K562 (cell line): ENCODE measurements at regions not wholly inside any gene's neighbourhood (a gene's known extent, or its start where the extent isn't known, plus 50 kb on each side); places are given as distances from the start of the nearest gene placed in this dataset.

Source experiments
- CEBPG ChIP-seq, 3 experiments: fragments of 200-800 bp in 1 of 3; sonication (Bioruptor generic) in 1 of 3; sonication (generic) in 1 of 3; formaldehyde crosslinking in 1 of 3; IDR thresholded peaks in 2 of 3; conservative IDR thresholded peaks in 1 of 3; 2 replicates each; pipeline versions ENCODE4 v1.6.1 to v1.8.0; 2016 to 2022; ENCODE audit warnings: missing compliant biosample characterization in 2 of 3, missing genetic modification characterization in 2 of 3, mild to moderate bottlenecking in 1 of 3, missing genetic modification reagents in 1 of 3
- CHD7 ChIP-seq: fragments of 200-600 bp; sonication (generic); IDR thresholded peaks from one replicate; pipeline ENCODE4 v1.6.1; 2012; ENCODE audit warnings: mild to moderate bottlenecking, low read depth, low read length, inconsistent platforms
- EZH2 ChIP-seq: IDR thresholded peaks from 2 replicates; pipeline ENCODE4 v1.6.1; 2012; ENCODE audit warnings: low read depth, mild to moderate bottlenecking, inconsistent platforms, low read length, borderline replicate concordance
- GATA2 ChIP-seq: sonication (generic); formaldehyde crosslinking; IDR thresholded peaks from 2 replicates; pipeline ENCODE4 v1.4.0; 2020; ENCODE audit warnings: mild to moderate bottlenecking, missing genetic modification reagents
- HDGF ChIP-seq: fragments of 450-650 bp; IDR thresholded peaks from 2 replicates; pipeline ENCODE4 v1.6.1; 2016
- NFIC ChIP-seq: fragments of 450-650 bp; IDR thresholded peaks from 2 replicates; pipeline ENCODE4 v1.6.1; 2017; ENCODE audit warnings: mild to moderate bottlenecking, inconsistent platforms
- NR1H2 ChIP-seq: sonication (generic); formaldehyde crosslinking; IDR thresholded peaks from 2 replicates; pipeline ENCODE4 v1.4.0; 2020; ENCODE audit warnings: mild to moderate bottlenecking, missing genetic modification reagents
- RBM25 ChIP-seq: fragments of 200-400 bp; formaldehyde crosslinking; IDR thresholded peaks from 2 replicates; pipeline ENCODE4 v1.6.1; 2018; ENCODE audit warnings: low read length, low read depth, moderate library complexity; ENCODE audit not compliant: severe bottlenecking
- SAFB ChIP-seq: fragments of 200-400 bp; formaldehyde crosslinking; IDR thresholded peaks from 2 replicates; pipeline ENCODE4 v1.6.1; 2017; ENCODE audit warnings: low read depth, low read length, borderline replicate concordance
- SNAPC5 ChIP-seq: fragments of 250-450 bp; sonication (Bioruptor Pico); IDR thresholded peaks from 2 replicates; pipeline ENCODE4 v1.8.0; 2021; ENCODE audit warnings: moderate library complexity, mild to moderate bottlenecking, inconsistent platforms
- U2AF1 ChIP-seq: fragments of 200-400 bp; formaldehyde crosslinking; optimal IDR thresholded peaks from 2 replicates; pipeline ENCODE3; 2017; ENCODE audit warnings: mild to moderate bottlenecking, low read depth, low read length, moderate library complexity
- ZNF23 ChIP-seq: fragments of 250-450 bp; sonication (Bioruptor Pico); IDR thresholded peaks from 2 replicates; pipeline ENCODE4 v1.4.0; 2020; ENCODE audit warnings: mild to moderate bottlenecking
- ZNF24 ChIP-seq: fragments of 450-650 bp; IDR thresholded peaks from 2 replicates; pipeline ENCODE4 v1.6.1; 2016
- TF ChIP-seq, protein P1 (sequence below), 2 experiments: fragments of 450-650 bp; formaldehyde crosslinking in 1 of 2; IDR thresholded peaks; 2 replicates each; pipeline versions ENCODE4 v1.4.0 to v1.6.1; 2014 to 2020; ENCODE audit warnings: mild to moderate bottlenecking in 2 of 2, borderline replicate concordance in 1 of 2, low read depth in 1 of 2

DNA sequence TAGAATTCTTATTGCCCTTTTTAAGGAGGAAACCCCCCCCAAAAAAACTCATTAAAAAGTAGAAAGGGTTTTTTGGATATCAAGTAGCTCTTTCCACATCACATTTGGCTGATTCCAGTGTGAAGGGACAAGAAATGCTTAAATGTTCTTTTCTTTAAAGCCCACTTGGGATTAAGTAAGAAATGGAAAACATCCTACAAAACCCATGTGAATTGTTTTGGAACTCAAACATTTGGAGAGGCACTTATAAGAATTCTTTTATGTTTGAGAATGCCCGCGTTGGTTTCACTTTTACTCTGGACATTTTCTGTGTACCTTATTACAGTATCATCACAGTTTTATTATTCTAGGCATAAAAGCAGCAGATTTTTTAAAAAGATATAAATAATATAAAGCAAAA is 301.1 kb upstream of the ACTBL2 start:
- TF ChIP-seq CHD7 (no peak), NFIC (no peak), EZH2 (no peak), HDGF (no peak), ZNF23 (no peak), GATA2 (no peak), SAFB (no peak), SNAPC5 (CRISPR knock-in tag) (no peak), U2AF1 (no peak), RBM25 (no peak), ZNF24 (no peak), NR1H2 (CRISPR knock-in tag) (no peak), CEBPG (CRISPR knock-in tag; IDR thresholded peaks at IDR 0.05) (no peak), CEBPG (tag; conservative IDR thresholded peaks at IDR 0.05 in 1 of 2, IDR thresholded peaks at IDR 0.05 in 1 of 2) (no peak)
- TF ChIP-seq, protein P1, sequence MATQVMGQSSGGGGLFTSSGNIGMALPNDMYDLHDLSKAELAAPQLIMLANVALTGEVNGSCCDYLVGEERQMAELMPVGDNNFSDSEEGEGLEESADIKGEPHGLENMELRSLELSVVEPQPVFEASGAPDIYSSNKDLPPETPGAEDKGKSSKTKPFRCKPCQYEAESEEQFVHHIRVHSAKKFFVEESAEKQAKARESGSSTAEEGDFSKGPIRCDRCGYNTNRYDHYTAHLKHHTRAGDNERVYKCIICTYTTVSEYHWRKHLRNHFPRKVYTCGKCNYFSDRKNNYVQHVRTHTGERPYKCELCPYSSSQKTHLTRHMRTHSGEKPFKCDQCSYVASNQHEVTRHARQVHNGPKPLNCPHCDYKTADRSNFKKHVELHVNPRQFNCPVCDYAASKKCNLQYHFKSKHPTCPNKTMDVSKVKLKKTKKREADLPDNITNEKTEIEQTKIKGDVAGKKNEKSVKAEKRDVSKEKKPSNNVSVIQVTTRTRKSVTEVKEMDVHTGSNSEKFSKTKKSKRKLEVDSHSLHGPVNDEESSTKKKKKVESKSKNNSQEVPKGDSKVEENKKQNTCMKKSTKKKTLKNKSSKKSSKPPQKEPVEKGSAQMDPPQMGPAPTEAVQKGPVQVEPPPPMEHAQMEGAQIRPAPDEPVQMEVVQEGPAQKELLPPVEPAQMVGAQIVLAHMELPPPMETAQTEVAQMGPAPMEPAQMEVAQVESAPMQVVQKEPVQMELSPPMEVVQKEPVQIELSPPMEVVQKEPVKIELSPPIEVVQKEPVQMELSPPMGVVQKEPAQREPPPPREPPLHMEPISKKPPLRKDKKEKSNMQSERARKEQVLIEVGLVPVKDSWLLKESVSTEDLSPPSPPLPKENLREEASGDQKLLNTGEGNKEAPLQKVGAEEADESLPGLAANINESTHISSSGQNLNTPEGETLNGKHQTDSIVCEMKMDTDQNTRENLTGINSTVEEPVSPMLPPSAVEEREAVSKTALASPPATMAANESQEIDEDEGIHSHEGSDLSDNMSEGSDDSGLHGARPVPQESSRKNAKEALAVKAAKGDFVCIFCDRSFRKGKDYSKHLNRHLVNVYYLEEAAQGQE (IDR thresholded peaks at IDR 0.05; ENCODE audit: borderline replicate concordance) = no peak
- TF ChIP-seq, protein P1 (CRISPR knock-in tag; IDR thresholded peaks at IDR 0.05; ENCODE audit: low read depth) = no peak
